ENCODE measurements at regions not wholly inside any gene's neighbourhood (a gene's known extent, or its start where the extent isn't known, plus 50 kb on each side); places are given as distances from the start of the nearest gene placed in this dataset.

DNA sequence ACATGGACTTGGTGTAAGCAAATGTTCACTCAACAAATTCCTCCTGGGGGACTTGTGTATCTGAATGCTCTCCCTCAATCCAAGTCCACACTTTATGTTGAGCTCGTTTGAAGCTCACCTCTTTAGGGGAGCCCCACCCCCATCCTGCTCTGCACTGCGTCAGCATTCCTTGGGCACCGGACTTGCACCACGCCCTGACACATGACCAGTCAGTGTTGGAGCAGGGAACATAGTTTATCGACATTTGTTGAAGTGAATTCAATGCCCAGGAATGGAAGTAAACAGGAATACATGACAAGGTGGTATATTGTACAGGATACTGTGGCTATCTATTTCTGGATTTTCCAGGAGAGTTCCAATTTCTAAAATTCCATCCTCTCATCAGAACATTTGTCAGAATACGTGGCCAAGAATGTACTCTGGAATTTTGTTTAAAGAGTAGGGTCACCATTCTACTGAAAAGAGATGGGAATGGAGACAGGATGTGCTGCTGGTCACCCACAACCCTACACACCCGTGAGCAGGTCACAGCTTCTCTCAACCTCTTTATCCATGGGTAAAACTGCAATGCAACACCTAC lies 60.0 kb upstream of the LNX1 start:
- no peak for DNase-seq (ENCODE audit: low read depth in 2 of 3, low spot score in 2 of 3)

DNA sequence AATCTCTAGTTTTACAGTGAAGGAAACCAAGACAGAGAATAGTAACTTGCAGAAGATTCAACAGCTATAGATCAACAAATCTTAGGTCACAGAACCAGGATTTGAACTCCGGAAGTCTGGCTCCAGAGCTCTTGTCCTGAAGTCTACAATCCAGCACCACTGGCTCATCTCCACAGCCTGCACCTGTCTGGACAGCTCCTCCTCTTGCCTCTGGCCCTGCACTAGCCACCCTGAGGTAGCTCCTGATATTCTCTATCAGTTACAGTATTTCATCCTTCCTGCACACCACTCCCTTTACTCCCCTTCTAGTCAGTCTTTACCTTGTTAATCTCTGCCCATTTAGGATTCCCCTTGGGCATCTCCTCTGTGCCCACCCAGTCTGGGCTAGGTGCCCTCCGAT lies 58.1 kb upstream of the LNX1 start:
- no peak for DNase-seq (ENCODE audit: low read depth in 2 of 3, low spot score in 2 of 3)

DNA sequence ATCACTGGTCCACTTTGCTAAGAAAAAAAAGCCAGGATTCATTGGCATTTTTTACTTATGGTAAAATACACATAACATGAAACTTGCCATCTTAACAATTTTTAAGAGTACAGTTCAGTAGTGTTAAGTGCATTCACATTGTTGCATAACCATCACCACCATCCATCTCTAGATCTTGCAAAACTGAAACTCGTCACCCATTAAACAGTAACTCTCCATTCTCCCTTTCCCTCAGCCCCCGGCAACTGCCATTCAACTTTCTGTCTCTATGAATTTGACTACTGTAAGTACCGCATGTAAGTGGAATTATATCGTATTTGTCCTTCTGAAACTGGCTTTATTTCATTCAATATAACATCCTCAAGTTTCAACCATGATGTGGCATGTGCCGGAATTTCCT lies 56.3 kb upstream of the LNX1 start:
- DNase-seq (ENCODE audit: low read depth in 2 of 3, low spot score in 2 of 3): no peak

DNA sequence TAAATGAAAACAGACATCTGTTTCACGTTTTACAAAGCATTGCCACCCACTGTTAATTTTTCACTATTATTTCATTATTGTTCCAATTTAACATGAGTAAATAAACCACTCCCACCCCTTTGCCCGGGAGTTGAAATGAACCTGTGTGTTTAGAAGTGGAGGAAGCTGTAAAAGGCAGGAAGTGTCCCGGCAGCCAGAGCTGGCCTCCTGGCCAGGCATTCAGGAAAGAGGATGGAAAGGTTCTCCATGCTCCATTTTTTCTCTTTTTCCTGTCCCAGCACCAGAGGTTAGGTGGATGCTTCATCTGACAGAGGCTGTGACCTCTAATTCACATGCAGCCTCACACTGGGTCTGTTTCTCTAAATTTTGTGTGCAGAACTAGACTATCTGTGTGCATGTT lies 55.5 kb upstream of the LNX1 start:
- DNase-seq (ENCODE audit: low read depth in 2 of 3, low spot score in 2 of 3): no peak

DNA sequence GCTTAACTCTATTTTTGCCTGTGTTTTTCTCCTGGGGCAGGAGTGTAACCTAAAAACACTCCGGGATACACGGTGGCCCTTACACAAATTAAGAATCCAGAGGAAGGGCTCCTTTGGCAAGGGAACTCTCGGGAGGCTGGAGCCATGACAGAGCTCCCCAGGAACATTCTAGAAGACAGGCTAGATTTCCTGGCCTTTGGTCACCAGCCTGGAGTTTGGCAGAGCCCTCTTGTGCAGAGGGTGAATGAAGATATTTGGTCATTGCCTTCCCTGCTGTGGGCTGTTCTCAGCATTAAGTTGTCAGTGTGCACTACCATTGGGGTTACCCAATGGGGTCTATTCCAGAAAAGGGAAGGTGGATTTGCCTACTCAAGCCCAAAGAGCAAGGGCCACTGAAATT lies 53.8 kb upstream of the LNX1 start:
- no peak for DNase-seq (ENCODE audit: low read depth in 2 of 3, low spot score in 2 of 3)

DNA sequence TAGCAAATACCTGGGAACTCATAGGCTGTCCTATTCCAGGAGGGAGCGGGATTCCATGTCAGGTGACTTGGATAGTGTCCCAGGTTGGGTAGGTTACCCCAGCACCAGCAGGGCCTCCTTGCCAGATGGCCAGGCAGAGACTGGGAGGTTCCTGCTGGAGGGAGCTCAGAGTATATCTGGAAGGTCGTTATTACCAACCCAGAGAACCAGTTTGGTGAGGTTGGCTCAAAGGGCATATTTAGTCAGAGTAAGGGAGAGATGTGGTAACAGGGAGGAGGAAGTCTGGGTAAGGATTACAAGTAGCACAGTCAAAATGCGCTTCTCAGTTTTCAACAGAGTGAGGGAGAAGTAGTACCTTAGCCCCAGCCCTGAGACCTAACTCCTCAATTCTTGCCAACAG lies 53.3 kb upstream of the LNX1 start:
- DNase-seq (ENCODE audit: low read depth in 2 of 3, low spot score in 2 of 3): no peak
